Activated T-helper 2 cell treated with anti-CD3 and anti-CD28 coated beads, Interferon-gamma antibody, Interleukin-2, Interleukin-4, amounts not matched to agents 10 μg/mL and 5 μg/mL and 100 μg/mL, durations not matched to agents 14 hours and 24 hours and 36 hours (primary cell): ENCODE measurements at regions not wholly inside any gene's neighbourhood (a gene's known extent, or its start where the extent isn't known, plus 50 kb on each side); places are given as distances from the start of the nearest gene placed in this dataset.

Source experiments
- DNase-seq: peaks from one replicate; pipeline ENCODE4 v3.0.0; 2021; ENCODE audit warnings: low spot score
- H3K27ac Mint-ChIP-seq: one replicate; pipeline ENCODE4 v1.8.0; 2021; ENCODE audit warnings: mixed read lengths
- H3K27me3 Mint-ChIP-seq: one replicate; pipeline ENCODE4 v1.8.0; 2021; ENCODE audit warnings: low read depth, mixed read lengths
- H3K36me3 Mint-ChIP-seq: one replicate; pipeline ENCODE4 v1.8.0; 2021; ENCODE audit warnings: low read depth, mixed read lengths
- H3K4me1 Mint-ChIP-seq: one replicate; pipeline ENCODE4 v1.8.0; 2021; ENCODE audit warnings: low read depth, mixed read lengths
- H3K4me3 Mint-ChIP-seq: one replicate; pipeline ENCODE4 v1.8.0; 2021; ENCODE audit warnings: low read depth, mild to moderate bottlenecking, moderate library complexity, mixed read lengths
- H3K9me3 Mint-ChIP-seq: one replicate; pipeline ENCODE4 v1.8.0; 2021; ENCODE audit warnings: mixed read lengths
- intact Hi-C: fragments of 100-400 bp; cut with micrococcal nuclease; formaldehyde crosslinking; loops from one replicate; pipeline ENCODE4 v1.15.1; 2023

DNA sequence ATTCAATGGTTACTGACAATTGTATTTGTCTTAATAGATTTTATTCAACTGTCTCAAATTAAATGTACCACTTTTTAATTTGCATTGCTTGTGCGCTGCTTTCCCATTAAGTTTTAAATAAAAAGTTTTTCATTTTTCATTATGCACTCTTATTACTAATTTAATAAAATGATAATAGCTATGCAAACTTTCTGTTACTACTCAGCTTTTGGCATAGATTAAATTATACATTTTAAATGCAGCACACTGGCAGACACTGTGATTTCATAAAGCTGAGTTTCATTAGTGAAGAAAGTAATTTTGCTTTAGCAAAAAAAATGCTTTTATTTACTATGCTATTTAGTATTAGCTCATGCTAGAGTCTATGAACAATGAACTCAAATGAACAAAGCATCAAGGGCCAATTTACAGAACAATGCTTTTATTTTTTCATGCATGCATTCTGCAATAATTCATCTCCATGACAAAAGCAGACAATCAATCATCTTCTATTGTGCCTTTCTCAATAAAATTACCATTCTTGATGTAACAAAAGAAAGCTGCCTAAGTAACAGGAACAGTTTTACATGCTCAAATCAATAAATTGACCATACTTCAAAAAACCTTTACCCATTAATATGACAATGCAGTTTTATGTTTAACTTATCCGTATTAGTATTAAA is 595.2 kb upstream of the ARRDC3 start:
- no peak for DNase-seq
- H3K4me1 Mint-ChIP-seq, result no peaks in the 10 kb centered on the region
- H3K27me3 Mint-ChIP-seq, result no peaks in the 10 kb centered on the region
- intact Hi-C loops, result no loop called here
- H3K27ac Mint-ChIP-seq, result no peak overlapping the region
- H3K36me3 Mint-ChIP-seq, result no peaks in the 10 kb centered on the region
- H3K4me3 Mint-ChIP-seq, result no peak overlapping the region
- no peaks in the 10 kb centered on the region for H3K9me3 Mint-ChIP-seq

- Mint-ChIP-seq H3K27me3 (no peaks in the 10 kb centered on the region), H3K4me3 (no peak overlapping the region), H3K36me3 (no peaks in the 10 kb centered on the region), H3K27ac (no peak overlapping the region), H3K4me1 (no peaks in the 10 kb centered on the region), H3K9me3 (no peaks in the 10 kb centered on the region)
- DNase-seq, result no peak
- intact Hi-C loops, result no loop called here
Observed at GRCh38 chr5:91977579-91977978, 594.5 kb upstream of the ARRDC3 start.

- no peak overlapping the region for H3K27ac Mint-ChIP-seq
- no peaks in the 10 kb centered on the region for H3K36me3 Mint-ChIP-seq
- intact Hi-C loops, result no loop called here
Observed at GRCh38 chr5:91976451-91976850, 593.3 kb upstream of the ARRDC3 start.

GRCh38 chr5:91963166-91963565 is 580.0 kb upstream of the ARRDC3 start:
- Mint-ChIP-seq H3K4me3 (no peak overlapping the region), H3K27me3 (no peaks in the 10 kb centered on the region), H3K36me3 (no peaks in the 10 kb centered on the region), H3K27ac (no peak overlapping the region), H3K9me3 (no peaks in the 10 kb centered on the region), H3K4me1 (no peaks in the 10 kb centered on the region)
- DNase-seq, result no peak
- intact Hi-C loops, result no loop called here

More at GRCh38 chr5:91976451-91976850, 593.3 kb upstream of the ARRDC3 start:
- Mint-ChIP-seq H3K4me3 (no peak overlapping the region), H3K27me3 (no peaks in the 10 kb centered on the region), H3K9me3 (no peaks in the 10 kb centered on the region), H3K4me1 (no peaks in the 10 kb centered on the region)
- no peak for DNase-seq

GRCh38 chr5:91957666-91958065 is 574.5 kb upstream of the ARRDC3 start:
- H3K27ac Mint-ChIP-seq, result no peak overlapping the region
- H3K36me3 Mint-ChIP-seq, result no peaks in the 10 kb centered on the region
- no peak overlapping the region for H3K4me3 Mint-ChIP-seq
- no peaks in the 10 kb centered on the region for H3K27me3 Mint-ChIP-seq
- H3K9me3 Mint-ChIP-seq, result no peaks in the 10 kb centered on the region
- intact Hi-C loops, result no loop called here
- DNase-seq, result no peak
- H3K4me1 Mint-ChIP-seq, result no peaks in the 10 kb centered on the region

- intact Hi-C loops, result no loop called here
- no peaks in the 10 kb centered on the region for H3K9me3 Mint-ChIP-seq
- H3K4me1 Mint-ChIP-seq, result no peaks in the 10 kb centered on the region
- H3K4me3 Mint-ChIP-seq, result no peak overlapping the region
- DNase-seq, result no peak
- no peaks in the 10 kb centered on the region for H3K27me3 Mint-ChIP-seq
- no peaks in the 10 kb centered on the region for H3K36me3 Mint-ChIP-seq
- no peak overlapping the region for H3K27ac Mint-ChIP-seq
Observed at GRCh38 chr5:91956738-91957137, 573.6 kb upstream of the ARRDC3 start.

DNA sequence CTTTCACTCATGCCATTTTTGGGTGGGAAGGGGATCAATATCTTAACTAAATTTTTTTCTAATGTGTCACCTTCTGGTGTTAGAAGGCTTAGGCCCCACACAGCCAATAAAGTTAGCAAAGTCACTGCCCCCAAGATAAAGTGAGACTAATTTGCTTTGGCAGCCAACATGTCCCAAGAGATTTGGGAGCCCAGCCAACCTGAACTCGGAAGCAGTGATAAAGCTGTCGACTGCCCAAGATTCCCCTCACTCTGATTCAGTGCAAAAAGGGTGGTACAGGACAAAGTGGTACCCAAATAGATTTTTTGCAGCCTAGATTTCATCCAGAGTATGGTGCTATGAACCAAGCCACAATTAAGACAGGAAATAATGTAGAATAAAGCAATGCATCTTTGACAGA is 572.5 kb upstream of the ARRDC3 start:
- no peak for DNase-seq
- no peak overlapping the region for H3K4me3 Mint-ChIP-seq
- H3K4me1 Mint-ChIP-seq, result no peaks in the 10 kb centered on the region
- H3K9me3 Mint-ChIP-seq, result no peaks in the 10 kb centered on the region
- no peaks in the 10 kb centered on the region for H3K27me3 Mint-ChIP-seq
- no peaks in the 10 kb centered on the region for H3K36me3 Mint-ChIP-seq
- intact Hi-C loops, result no loop called here
- H3K27ac Mint-ChIP-seq, result no peak overlapping the region

- H3K27ac Mint-ChIP-seq, result no peak overlapping the region
- H3K4me1 Mint-ChIP-seq, result no peaks in the 10 kb centered on the region
- H3K27me3 Mint-ChIP-seq, result no peaks in the 10 kb centered on the region
- no peaks in the 10 kb centered on the region for H3K36me3 Mint-ChIP-seq
- no peaks in the 10 kb centered on the region for H3K9me3 Mint-ChIP-seq
- DNase-seq, result no peak
- no peak overlapping the region for H3K4me3 Mint-ChIP-seq
- intact Hi-C loops, result no loop called here
Observed at GRCh38 chr5:91954136-91954535, 571.0 kb upstream of the ARRDC3 start.

DNA sequence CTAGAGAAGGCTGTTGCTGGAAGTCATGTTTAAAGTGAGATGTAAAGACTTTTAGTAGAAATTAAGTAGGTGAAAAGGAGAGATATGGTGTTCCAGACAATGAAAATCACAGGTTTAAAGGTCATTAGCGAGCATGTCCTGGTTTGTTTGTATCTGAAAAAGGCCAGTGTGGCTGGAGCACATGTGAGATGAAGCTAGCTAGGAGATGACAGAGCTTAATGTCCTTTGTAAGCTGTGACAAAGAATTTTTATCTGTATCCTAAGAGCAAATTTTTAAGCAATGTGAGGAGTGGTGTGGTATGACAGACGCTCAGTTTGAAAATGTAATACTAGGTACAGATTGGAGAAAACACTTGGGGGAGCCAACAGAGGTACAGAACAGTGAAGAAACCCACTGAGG is 567.2 kb upstream of the ARRDC3 start:
- peaks cover 4% of the 10 kb centered on the region for H3K4me1 Mint-ChIP-seq
- H3K4me3 Mint-ChIP-seq, result no peak overlapping the region
- no peaks in the 10 kb centered on the region for H3K9me3 Mint-ChIP-seq
- H3K27me3 Mint-ChIP-seq, result no peaks in the 10 kb centered on the region
- no peaks in the 10 kb centered on the region for H3K36me3 Mint-ChIP-seq
- no peak overlapping the region for H3K27ac Mint-ChIP-seq
- intact Hi-C loops, result no loop called here
- DNase-seq, result no peak

- no peaks in the 10 kb centered on the region for H3K9me3 Mint-ChIP-seq
- H3K4me3 Mint-ChIP-seq, result no peak overlapping the region
- no peaks in the 10 kb centered on the region for H3K36me3 Mint-ChIP-seq
- DNase-seq, result no peak
- H3K27me3 Mint-ChIP-seq, result no peaks in the 10 kb centered on the region
- intact Hi-C loops, result no loop called here
- H3K4me1 Mint-ChIP-seq, result peaks cover 4% of the 10 kb centered on the region
- no peak overlapping the region for H3K27ac Mint-ChIP-seq
Observed at GRCh38 chr5:91946870-91947269, 563.8 kb upstream of the ARRDC3 start.

DNA sequence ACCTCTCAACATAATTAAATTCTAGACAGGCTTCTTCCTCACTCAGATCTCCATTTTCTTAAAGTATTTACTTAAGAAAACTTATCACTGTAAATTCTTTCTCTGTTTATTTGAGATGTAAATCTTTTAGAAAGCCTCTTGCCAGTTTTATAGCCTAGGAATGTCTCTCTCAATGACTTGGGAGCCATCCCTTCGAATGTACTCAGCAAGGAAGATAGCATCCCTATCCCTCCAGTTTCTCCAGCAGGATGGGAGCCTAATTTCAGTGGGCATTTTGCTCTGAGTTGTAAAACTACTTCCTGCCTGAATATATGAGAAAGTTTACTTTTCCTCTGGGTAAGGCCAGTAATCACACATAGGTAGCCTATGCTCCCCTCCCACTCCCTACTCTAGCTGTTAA is 558.5 kb upstream of the ARRDC3 start:
- H3K27ac Mint-ChIP-seq, result no peak overlapping the region
- H3K27me3 Mint-ChIP-seq, result no peaks in the 10 kb centered on the region
- no peaks in the 10 kb centered on the region for H3K9me3 Mint-ChIP-seq
- intact Hi-C loops, result no loop called here
- DNase-seq, result no peak
- H3K4me1 Mint-ChIP-seq, result no peaks in the 10 kb centered on the region
- no peaks in the 10 kb centered on the region for H3K36me3 Mint-ChIP-seq
- no peak overlapping the region for H3K4me3 Mint-ChIP-seq

DNA sequence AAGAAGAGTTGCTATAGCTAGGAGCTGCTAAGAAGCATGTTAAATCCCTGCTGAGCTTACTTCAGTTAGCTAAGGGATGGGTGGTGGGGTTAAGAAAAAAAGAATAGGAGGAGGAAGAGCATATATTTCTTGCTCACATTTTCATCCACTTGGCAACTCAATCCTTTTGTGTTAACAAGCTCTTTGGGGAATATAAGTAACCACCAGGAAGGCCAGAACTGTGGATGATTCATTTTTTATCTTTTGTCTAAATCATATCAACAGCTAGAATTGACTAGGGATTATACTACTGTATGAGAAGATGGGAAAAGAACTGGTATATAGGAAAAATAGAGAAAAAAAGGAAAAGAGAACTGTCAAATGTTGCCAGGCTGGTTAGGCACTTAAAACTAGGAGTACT is 555.3 kb upstream of the ARRDC3 start:
- Mint-ChIP-seq H3K4me1 (no peaks in the 10 kb centered on the region), H3K36me3 (no peaks in the 10 kb centered on the region)

DNA sequence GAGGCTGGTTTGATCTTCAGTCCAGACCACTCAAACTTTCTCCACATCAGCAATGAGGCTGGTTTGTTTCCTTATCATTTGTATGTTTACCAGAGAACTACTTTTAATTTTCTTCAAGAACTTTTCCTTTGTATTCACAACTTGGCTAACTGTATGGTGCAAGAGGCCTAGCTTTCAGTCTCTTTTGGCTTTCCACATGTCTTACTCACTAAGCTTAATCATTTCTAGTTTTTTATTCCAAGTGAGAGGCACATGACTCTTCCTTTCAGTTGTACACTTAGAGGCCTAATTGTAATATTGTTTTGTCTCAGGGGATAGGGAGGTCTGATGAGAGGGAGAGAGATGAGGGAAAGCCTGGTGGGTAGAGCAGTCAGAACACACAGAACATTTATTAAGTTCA is 554.0 kb upstream of the ARRDC3 start:
- no peak for DNase-seq
- Mint-ChIP-seq H3K4me1 (no peaks in the 10 kb centered on the region), H3K9me3 (no peaks in the 10 kb centered on the region), H3K4me3 (no peak overlapping the region), H3K27me3 (no peaks in the 10 kb centered on the region), H3K36me3 (no peaks in the 10 kb centered on the region), H3K27ac (no peak overlapping the region)
- intact Hi-C loops, result no loop called here

More for the DNA sequence above, 555.3 kb upstream of the ARRDC3 start:
- no peak for DNase-seq
- no peaks in the 10 kb centered on the region for H3K9me3 Mint-ChIP-seq
- no peak overlapping the region for H3K4me3 Mint-ChIP-seq
- H3K27ac Mint-ChIP-seq, result no peak overlapping the region
- intact Hi-C loops, result no loop called here
- H3K27me3 Mint-ChIP-seq, result no peaks in the 10 kb centered on the region

DNA sequence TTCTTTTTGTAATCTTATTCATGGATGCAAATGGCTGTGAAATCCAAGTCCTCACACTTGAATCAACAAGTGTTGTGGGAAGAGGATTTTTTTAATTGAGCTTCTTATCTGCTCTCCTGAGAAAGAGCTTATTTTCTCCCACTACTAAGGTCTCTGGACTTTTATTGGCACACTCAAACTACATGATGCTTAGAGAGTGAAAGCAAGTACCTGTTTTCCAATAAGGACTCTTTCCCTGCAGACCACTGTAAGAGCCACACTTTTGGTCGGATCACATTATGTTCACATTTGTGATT is 546.4 kb upstream of the ARRDC3 start:
- intact Hi-C loops, result no loop called here
- no peaks in the 10 kb centered on the region for H3K27me3 Mint-ChIP-seq

More for the DNA sequence above, 546.4 kb upstream of the ARRDC3 start:
- H3K36me3 Mint-ChIP-seq, result no peaks in the 10 kb centered on the region
- no peaks in the 10 kb centered on the region for H3K4me1 Mint-ChIP-seq
- no peaks in the 10 kb centered on the region for H3K9me3 Mint-ChIP-seq
- H3K4me3 Mint-ChIP-seq, result no peak overlapping the region
- DNase-seq, result no peak
- no peak overlapping the region for H3K27ac Mint-ChIP-seq
